HepG2 (cell line): ENCODE measurements at regions not wholly inside any gene's neighbourhood (a gene's known extent, or its start where the extent isn't known, plus 50 kb on each side); places are given as distances from the start of the nearest gene placed in this dataset.

Experiments
- ATAC-seq: fragments of 200-7000 bp; cut with Tn5 transposase; 3 replicates; pipeline ENCODE4 v1.9.1; 2020; ENCODE audit warnings: mild to moderate bottlenecking, moderate library complexity
- BruUV-seq: library from RNA; stranded (reverse); fragments of 400-500 nt; replicated peaks from 2 replicates; lab custom pipeline; 2021; lab: Mats Ljungman, UMichigan
- CTCF ChIA-PET: fragments of 300-600 bp; formaldehyde crosslinking; extraction: SDS; loops from one replicate; lab custom pipeline; 2021; ENCODE audit warnings: low total read pairs, inconsistent platforms, low intra/inter-chr PET ratio; lab: Yijun Ruan, JAX
- POLR2A ChIA-PET: fragments of 350-600 bp; sonication (Branson Sonifier 250); formaldehyde crosslinking; loops from one replicate; lab custom pipeline; 2020; ENCODE audit warnings: antibody characterized with exemption, inconsistent platforms; lab: Yijun Ruan, JAX
- DNase-seq: peaks from one replicate; pipeline ENCODE4 v3.0.0-alpha.2; 2015; ENCODE audit warnings: low spot score
- FAIRE-seq: peaks from 3 replicates; lab custom pipeline; 2011; peaks lifted over from hg19 to GRCh38; lab: Jason Lieb, UNC
- H2AFZ ChIP-seq: one replicate; pipeline ENCODE4 v1.6.1; 2011; ENCODE audit warnings: low read length, inconsistent platforms
- H3K27ac ChIP-seq: fragments of 300-600 bp; 3 replicates; pipeline ENCODE4 v1.8.0; 2011; ENCODE audit warnings: mixed run types, mild to moderate bottlenecking, mixed read lengths, low read length, inconsistent platforms; ENCODE audit not compliant: insufficient read depth; ENCODE audit errors: extremely low read length
- H3K27me3 ChIP-seq, 2 experiments: fragments of 200-600 bp in 1 of 2; 2 replicates in 1 of 2; 3 replicates in 1 of 2; pipeline versions ENCODE4 v1.6.0 to v1.8.0; 2011; ENCODE audit warnings: low read length in 2 of 2, mild to moderate bottlenecking in 2 of 2, moderate library complexity in 2 of 2, inconsistent platforms in 1 of 2; ENCODE audit not compliant: insufficient read depth in 2 of 2, control insufficient read depth in 1 of 2
- H3K36me3 ChIP-seq, 2 experiments: fragments of 200-600 bp in 1 of 2; replicated peaks in 1 of 2; 2 replicates in 1 of 2; 3 replicates in 1 of 2; pipeline versions ENCODE4 v1.5.1 to v1.8.0; 2011; ENCODE audit warnings: low read length in 2 of 2, inconsistent platforms in 1 of 2; ENCODE audit not compliant: insufficient read depth in 2 of 2, control insufficient read depth in 1 of 2
- H3K4me1 ChIP-seq: 2 replicates; pipeline ENCODE4 v1.5.1; 2012; ENCODE audit warnings: low read length, inconsistent platforms; ENCODE audit not compliant: insufficient read depth
- H3K4me2 ChIP-seq: 2 replicates; pipeline ENCODE4 v1.6.0; 2011; ENCODE audit warnings: low read depth, low read length, inconsistent platforms
- H3K4me3 ChIP-seq, 3 experiments: fragments of 200-600 bp in 1 of 3; sonication (generic), shearing (Covaris generic) in 1 of 3; replicated peaks in 1 of 3; 2 replicates each; pipeline ENCODE4 v1.5.1; 2011 to 2016; ENCODE audit warnings: low read length in 3 of 3, inconsistent platforms in 2 of 3, low read depth in 2 of 3, mild to moderate bottlenecking in 2 of 3, control low read depth in 1 of 3, mixed read lengths in 1 of 3; ENCODE audit not compliant: insufficient read depth in 1 of 3
- H3K79me2 ChIP-seq: one replicate; pipeline ENCODE4 v1.6.1; 2011; ENCODE audit warnings: low read length, inconsistent platforms; ENCODE audit not compliant: insufficient read depth
- H3K9ac ChIP-seq: 2 replicates; pipeline ENCODE4 v1.6.0; 2011; ENCODE audit warnings: mild to moderate bottlenecking, low read depth, low read length, inconsistent platforms; ENCODE audit not compliant: insufficient read depth
- H3K9me3 ChIP-seq: 2 replicates; pipeline ENCODE4 v1.5.1; 2012; ENCODE audit warnings: mild to moderate bottlenecking, low read length
- H4K20me1 ChIP-seq: 2 replicates; pipeline ENCODE4 v1.6.0; 2011; ENCODE audit warnings: inconsistent platforms, mild to moderate bottlenecking, low read length, moderate library complexity; ENCODE audit not compliant: insufficient read depth
- DNMT3B ChIP-seq: conservative IDR thresholded peaks from 2 replicates; pipeline ENCODE4 v1.6.1; 2016; ENCODE audit warnings: missing biosample characterization, control low read depth
- FOSL1 ChIP-seq: sonication (generic); formaldehyde crosslinking; IDR thresholded peaks from 2 replicates; pipeline ENCODE4 v1.9.0; 2021; ENCODE audit warnings: missing genetic modification reagents, borderline replicate concordance
- MED8 ChIP-seq: sonication (generic); formaldehyde crosslinking; IDR thresholded peaks from 2 replicates; pipeline ENCODE4 v1.8.1; 2023; ENCODE audit warnings: mild to moderate bottlenecking, missing genetic modification reagents; ENCODE audit not compliant: insufficient replicate concordance
- NFE2 ChIP-seq: sonication (generic); formaldehyde crosslinking; IDR thresholded peaks from 2 replicates; pipeline ENCODE4 v1.4.0; 2020; ENCODE audit warnings: missing genetic modification reagents
- PHF21A ChIP-seq: sonication (generic); formaldehyde crosslinking; IDR thresholded peaks from 2 replicates; pipeline ENCODE4 v1.5.0; 2020; ENCODE audit warnings: mild to moderate bottlenecking, missing genetic modification reagents
- RORA ChIP-seq: sonication (generic); formaldehyde crosslinking; IDR thresholded peaks from 2 replicates; pipeline ENCODE4 v1.5.0; 2020; ENCODE audit warnings: mild to moderate bottlenecking, missing genetic modification reagents, moderate library complexity
- SP140L ChIP-seq: sonication (generic); formaldehyde crosslinking; IDR thresholded peaks from 2 replicates; pipeline ENCODE4 v1.4.0; 2020; ENCODE audit warnings: missing genetic modification reagents, borderline replicate concordance
- TAF1 ChIP-seq: sonication (generic); formaldehyde crosslinking; IDR thresholded peaks from 2 replicates; pipeline ENCODE4 v1.4.0; 2020; ENCODE audit warnings: missing genetic modification reagents
- ZBTB8A ChIP-seq: sonication (generic); formaldehyde crosslinking; IDR thresholded peaks from 2 replicates; pipeline ENCODE4 v1.4.0; 2020; ENCODE audit warnings: mild to moderate bottlenecking, low read depth, missing genetic modification reagents, borderline replicate concordance
- ZNF451 ChIP-seq: sonication (generic); formaldehyde crosslinking; IDR thresholded peaks from 2 replicates; pipeline ENCODE4 v1.5.0; 2020; ENCODE audit warnings: mild to moderate bottlenecking, missing genetic modification reagents
- ZNF570 ChIP-seq: sonication (generic); formaldehyde crosslinking; IDR thresholded peaks from 2 replicates; pipeline ENCODE4 v1.4.0; 2020; ENCODE audit warnings: mild to moderate bottlenecking, missing genetic modification reagents, borderline replicate concordance
- ZNF607 ChIP-seq: sonication (generic); formaldehyde crosslinking; IDR thresholded peaks from 2 replicates; pipeline ENCODE4 v1.5.1; 2020; ENCODE audit warnings: missing genetic modification reagents, mild to moderate bottlenecking, borderline replicate concordance
- ZNF746 ChIP-seq: sonication (generic); formaldehyde crosslinking; IDR thresholded peaks from 2 replicates; pipeline ENCODE4 v1.8.0; 2022; ENCODE audit warnings: mild to moderate bottlenecking, missing genetic modification reagents
- WGBS: methylation state at CpG from one replicate; pipeline ENCODE4 v1.1.6; 2017; ENCODE audit warnings: low lambda C conversion rate; 5-methylcytosine and 5-hydroxymethylcytosine counted together
- in situ Hi-C: cut with HindIII; loops from 2 replicates; pipeline ENCODE4 v1.10.0; 2017; ENCODE audit warnings: low pct_unique_long_range_greater_than_20kb; ENCODE audit not compliant: extremely low pct_ligation_motif_present
- intact Hi-C: fragments of 100-400 bp; cut with micrococcal nuclease; formaldehyde crosslinking; loops from one replicate; pipeline ENCODE4 v1.10.0; 2022; ENCODE audit not compliant: unreplicated experiment
- TF ChIP-seq, protein P1 (sequence below): IDR thresholded peaks from 2 replicates; pipeline ENCODE4 v1.6.1; 2016; ENCODE audit warnings: low read depth, missing genetic modification reagents, missing compliant biosample characterization
- TF ChIP-seq, protein P2 (sequence below): sonication (generic); formaldehyde crosslinking; conservative IDR thresholded peaks from 2 replicates; pipeline ENCODE4 v1.5.0; 2020; ENCODE audit warnings: missing genetic modification reagents

DNA sequence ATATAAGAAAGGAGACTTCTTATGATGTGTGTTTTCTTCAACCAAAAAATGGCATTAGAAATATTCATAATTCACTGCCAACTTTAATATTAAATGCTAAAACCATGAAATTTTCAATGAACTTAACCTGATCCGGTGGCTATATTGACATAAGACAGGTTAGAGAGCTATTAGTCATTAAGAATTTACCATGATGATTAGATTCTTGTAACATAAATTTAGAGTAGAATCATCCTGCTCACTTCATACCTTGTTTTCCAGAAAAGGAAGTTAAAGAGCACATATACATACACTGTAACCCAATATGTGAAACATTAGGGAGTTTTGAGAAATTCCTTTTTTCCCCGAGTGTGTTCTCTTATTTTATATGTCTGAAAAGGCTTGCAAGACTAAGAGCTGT, 430.3 kb upstream of the SEMA3A start:
- no peaks in the 10 kb centered on the region for H3K4me1 ChIP-seq
- H3K9me3 ChIP-seq, result no peaks in the 10 kb centered on the region
- H3K27ac ChIP-seq, result no peak overlapping the region
- no peaks in the 10 kb centered on the region for H3K36me3 ChIP-seq
- intact Hi-C loops (no loop called here), in situ Hi-C loops (no loop called here)
- WGBS, result 2% methylated on average over 2 of the region's 2 CpGs
- FAIRE-seq (no peak), ATAC-seq (no peak), DNase-seq (no peak)
- no peaks in the 10 kb centered on the region for H3K79me2 ChIP-seq
- H3K4me3 ChIP-seq, result no peak overlapping the region
- no peaks in the 10 kb centered on the region for H4K20me1 ChIP-seq
- H3K27me3 ChIP-seq, result no peaks in the 10 kb centered on the region
- TF ChIP-seq ZNF570 (no peak), ZBTB8A (no peak), TAF1 (CRISPR knock-in tag) (no peak), PHF21A (CRISPR knock-in tag) (no peak), ZNF451 (no peak), ZNF746 (no peak), NFE2 (CRISPR knock-in tag) (no peak), FOSL1 (CRISPR knock-in tag) (no peak), RORA (no peak)
- H2AFZ ChIP-seq, result no peak overlapping the region
- ChIA-PET CTCF (no interaction called here), POLR2A (no interaction called here)
- H3K4me2 ChIP-seq, result no peak overlapping the region
- no TSS peak for BruUV-seq
- no peak overlapping the region for H3K9ac ChIP-seq

DNA sequence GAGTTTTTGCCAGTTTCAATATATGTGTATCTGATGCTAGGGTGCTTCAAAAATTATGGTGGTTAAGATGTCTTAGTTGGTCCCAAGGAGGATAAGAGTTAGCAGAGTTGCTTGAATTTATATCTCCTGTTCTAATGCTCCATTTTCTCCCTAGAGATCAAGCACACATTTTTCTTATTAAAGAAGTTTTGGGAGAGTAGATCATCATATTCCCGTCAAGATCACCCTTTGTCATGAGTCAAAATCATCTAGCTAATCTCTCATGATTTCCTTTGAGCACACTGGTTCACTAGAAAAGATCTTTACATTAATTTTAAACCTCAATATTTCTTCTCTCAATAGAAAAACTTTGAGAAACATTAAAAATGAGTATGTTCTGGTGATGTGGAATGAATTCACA, 429.9 kb upstream of the SEMA3A start:
- intact Hi-C loops, result no loop called here
- CTCF ChIA-PET, result no interaction called here
- H3K9me3 ChIP-seq, result no peaks in the 10 kb centered on the region
- no peak overlapping the region for H3K27ac ChIP-seq
- H3K9ac ChIP-seq, result no peak overlapping the region
- 0% methylated on average over 1 of the region's 1 CpG for WGBS
- no peak overlapping the region for H3K4me3 ChIP-seq
- H3K4me1 ChIP-seq, result no peaks in the 10 kb centered on the region
- BruUV-seq, result no TSS peak
- H3K36me3 ChIP-seq, result no peaks in the 10 kb centered on the region
- in situ Hi-C loops, result no loop called here
- H3K4me2 ChIP-seq, result no peak overlapping the region
- no peaks in the 10 kb centered on the region for H4K20me1 ChIP-seq
- POLR2A ChIA-PET, result no interaction called here
- no peak overlapping the region for H2AFZ ChIP-seq
- no peaks in the 10 kb centered on the region for H3K27me3 ChIP-seq
- DNase-seq (no peak), ATAC-seq (no peak), FAIRE-seq (no peak)
- H3K79me2 ChIP-seq, result no peaks in the 10 kb centered on the region
- TF ChIP-seq MED8, result no peak
- TF ChIP-seq, protein P1, sequence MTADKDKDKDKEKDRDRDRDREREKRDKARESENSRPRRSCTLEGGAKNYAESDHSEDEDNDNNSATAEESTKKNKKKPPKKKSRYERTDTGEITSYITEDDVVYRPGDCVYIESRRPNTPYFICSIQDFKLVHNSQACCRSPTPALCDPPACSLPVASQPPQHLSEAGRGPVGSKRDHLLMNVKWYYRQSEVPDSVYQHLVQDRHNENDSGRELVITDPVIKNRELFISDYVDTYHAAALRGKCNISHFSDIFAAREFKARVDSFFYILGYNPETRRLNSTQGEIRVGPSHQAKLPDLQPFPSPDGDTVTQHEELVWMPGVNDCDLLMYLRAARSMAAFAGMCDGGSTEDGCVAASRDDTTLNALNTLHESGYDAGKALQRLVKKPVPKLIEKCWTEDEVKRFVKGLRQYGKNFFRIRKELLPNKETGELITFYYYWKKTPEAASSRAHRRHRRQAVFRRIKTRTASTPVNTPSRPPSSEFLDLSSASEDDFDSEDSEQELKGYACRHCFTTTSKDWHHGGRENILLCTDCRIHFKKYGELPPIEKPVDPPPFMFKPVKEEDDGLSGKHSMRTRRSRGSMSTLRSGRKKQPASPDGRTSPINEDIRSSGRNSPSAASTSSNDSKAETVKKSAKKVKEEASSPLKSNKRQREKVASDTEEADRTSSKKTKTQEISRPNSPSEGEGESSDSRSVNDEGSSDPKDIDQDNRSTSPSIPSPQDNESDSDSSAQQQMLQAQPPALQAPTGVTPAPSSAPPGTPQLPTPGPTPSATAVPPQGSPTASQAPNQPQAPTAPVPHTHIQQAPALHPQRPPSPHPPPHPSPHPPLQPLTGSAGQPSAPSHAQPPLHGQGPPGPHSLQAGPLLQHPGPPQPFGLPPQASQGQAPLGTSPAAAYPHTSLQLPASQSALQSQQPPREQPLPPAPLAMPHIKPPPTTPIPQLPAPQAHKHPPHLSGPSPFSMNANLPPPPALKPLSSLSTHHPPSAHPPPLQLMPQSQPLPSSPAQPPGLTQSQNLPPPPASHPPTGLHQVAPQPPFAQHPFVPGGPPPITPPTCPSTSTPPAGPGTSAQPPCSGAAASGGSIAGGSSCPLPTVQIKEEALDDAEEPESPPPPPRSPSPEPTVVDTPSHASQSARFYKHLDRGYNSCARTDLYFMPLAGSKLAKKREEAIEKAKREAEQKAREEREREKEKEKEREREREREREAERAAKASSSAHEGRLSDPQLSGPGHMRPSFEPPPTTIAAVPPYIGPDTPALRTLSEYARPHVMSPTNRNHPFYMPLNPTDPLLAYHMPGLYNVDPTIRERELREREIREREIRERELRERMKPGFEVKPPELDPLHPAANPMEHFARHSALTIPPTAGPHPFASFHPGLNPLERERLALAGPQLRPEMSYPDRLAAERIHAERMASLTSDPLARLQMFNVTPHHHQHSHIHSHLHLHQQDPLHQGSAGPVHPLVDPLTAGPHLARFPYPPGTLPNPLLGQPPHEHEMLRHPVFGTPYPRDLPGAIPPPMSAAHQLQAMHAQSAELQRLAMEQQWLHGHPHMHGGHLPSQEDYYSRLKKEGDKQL (CRISPR knock-in tag), result no peak
- no peak for TF ChIP-seq ZNF607 (CRISPR knock-in tag)
- TF ChIP-seq, protein P2, sequence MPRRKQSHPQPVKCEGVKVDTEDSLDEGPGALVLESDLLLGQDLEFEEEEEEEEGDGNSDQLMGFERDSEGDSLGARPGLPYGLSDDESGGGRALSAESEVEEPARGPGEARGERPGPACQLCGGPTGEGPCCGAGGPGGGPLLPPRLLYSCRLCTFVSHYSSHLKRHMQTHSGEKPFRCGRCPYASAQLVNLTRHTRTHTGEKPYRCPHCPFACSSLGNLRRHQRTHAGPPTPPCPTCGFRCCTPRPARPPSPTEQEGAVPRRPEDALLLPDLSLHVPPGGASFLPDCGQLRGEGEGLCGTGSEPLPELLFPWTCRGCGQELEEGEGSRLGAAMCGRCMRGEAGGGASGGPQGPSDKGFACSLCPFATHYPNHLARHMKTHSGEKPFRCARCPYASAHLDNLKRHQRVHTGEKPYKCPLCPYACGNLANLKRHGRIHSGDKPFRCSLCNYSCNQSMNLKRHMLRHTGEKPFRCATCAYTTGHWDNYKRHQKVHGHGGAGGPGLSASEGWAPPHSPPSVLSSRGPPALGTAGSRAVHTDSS (CRISPR knock-in tag), result no peak
- no peak for TF ChIP-seq SP140L (CRISPR knock-in tag)
- TF ChIP-seq DNMT3B, result no peak
